Spleen (tissue), 7 donors: ENCODE measurements at regions not wholly inside any gene's neighbourhood (a gene's known extent, or its start where the extent isn't known, plus 50 kb on each side); places are given as distances from the start of the nearest gene placed in this dataset.

Experiments
- CTCF ChIP-seq, 11 experiments: fragments of 200-600 bp in 7 of 11; fragments of 450-650 bp in 4 of 11; sonication (generic) in 4 of 11; IDR thresholded peaks in 8 of 11; conservative IDR thresholded peaks in 3 of 11; 1 replicate in 7 of 11; 2 replicates in 4 of 11; pipeline versions ENCODE4 v1.4.0 to v1.8.0; 2016 to 2021; ENCODE audit warnings: antibody characterized with exemption in 11 of 11, inconsistent platforms in 4 of 11, mild to moderate bottlenecking in 1 of 11
- POLR2A ChIP-seq, 3 donors: fragments of 450-650 bp; IDR thresholded peaks; one replicate each; pipeline ENCODE4 v1.5.1; 2017; ENCODE audit warnings: antibody characterized with exemption in 3 of 3, mild to moderate bottlenecking in 1 of 3
- POLR2AphosphoS5 ChIP-seq, 3 donors: sonication (generic); formaldehyde crosslinking; IDR thresholded peaks; one replicate each; pipeline ENCODE4 v1.5.1; 2017; ENCODE audit warnings: antibody characterized with exemption in 3 of 3
- donor health status: DM: no; HTN: no; CAD: no; lungs with moderate emphysema.
- donor health status: DM: no; HTN: no; CAD: no.
- donor health status: DM: no; HTN: no; CAD: no.

- TF ChIP-seq CTCF (IDR thresholded peaks at IDR 0.05 in 8 of 11, conservative IDR thresholded peaks at IDR 0.05 in 3 of 11), result no peak
- no peak for TF ChIP-seq POLR2A (IDR thresholded peaks at IDR 0.05)
- TF ChIP-seq POLR2AphosphoS5 (IDR thresholded peaks at IDR 0.05), result no peak
Observed at GRCh38 chr5:107319901-107320300, 350.8 kb downstream of the EFNA5 start.
